Ascending aorta (tissue), 2 donors: ENCODE measurements at regions not wholly inside any gene's neighbourhood (a gene's known extent, or its start where the extent isn't known, plus 50 kb on each side); places are given as distances from the start of the nearest gene placed in this dataset.

Experiments used
- DNase-seq, 2 donors: peaks; one replicate each; pipeline ENCODE4 v3.0.0-alpha.2; 2019; ENCODE audit warnings: low spot score in 2 of 2
- H3K27ac ChIP-seq, 2 donors: fragments of 200-600 bp; sonication (generic); one replicate each; pipeline ENCODE4 v1.5.1; 2016 to 2017; ENCODE audit warnings: mild to moderate bottlenecking in 1 of 2
- H3K27me3 ChIP-seq: fragments of 200-600 bp; sonication (generic); one replicate; pipeline ENCODE4 v1.5.1; 2017
- H3K36me3 ChIP-seq, 2 donors: fragments of 200-600 bp; sonication (generic); one replicate each; pipeline ENCODE4 v1.5.1; 2016
- H3K4me1 ChIP-seq, 2 donors: fragments of 200-600 bp; sonication (generic); one replicate each; pipeline ENCODE4 v1.5.1; 2016 to 2017; ENCODE audit warnings: mild to moderate bottlenecking in 1 of 2
- H3K4me3 ChIP-seq, 2 donors: fragments of 200-600 bp; sonication (generic); one replicate each; pipeline ENCODE4 v1.5.1; 2016 to 2017; ENCODE audit warnings: mild to moderate bottlenecking in 1 of 2
- H3K9me3 ChIP-seq, 2 donors: fragments of 200-600 bp; sonication (generic); one replicate each; pipeline ENCODE4 v1.5.1; 2016
- intact Hi-C: fragments of 100-400 bp; cut with DNase I; formaldehyde crosslinking; loops from one replicate; pipeline ENCODE4 v1.15.1; 2023
- TF ChIP-seq, protein P1 (sequence below), 3 experiments: fragments of 200-600 bp in 2 of 3; fragments of 450-650 bp in 1 of 3; sonication (generic) in 2 of 3; IDR thresholded peaks; one replicate each; pipeline ENCODE4 v1.5.1; 2016 to 2019; ENCODE audit warnings: antibody characterized with exemption in 3 of 3, mild to moderate bottlenecking in 1 of 3, moderate library complexity in 1 of 3

DNA sequence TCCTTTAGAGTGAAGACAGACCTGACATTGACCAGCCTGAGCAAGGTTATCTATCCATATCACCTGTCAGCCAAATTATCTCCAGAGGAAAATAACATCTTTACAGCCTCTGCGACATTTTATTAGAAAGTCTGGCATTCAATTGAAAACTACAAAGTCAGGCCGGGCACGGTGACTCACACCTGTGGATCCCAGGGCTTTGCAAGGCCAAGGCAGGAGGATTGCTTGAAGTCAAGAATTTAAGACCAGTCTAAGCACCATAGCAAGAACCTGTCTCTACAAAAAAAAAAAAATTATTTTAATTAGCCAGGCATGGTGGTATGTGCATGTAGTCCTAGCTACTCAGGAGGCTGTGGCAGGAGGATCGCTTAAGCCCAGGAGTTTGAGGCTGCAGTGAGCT lies 141.6 kb downstream of the RCN1 start:
- H3K27me3 ChIP-seq, result no peaks in the 10 kb centered on the region
- no peak for DNase-seq
- H3K36me3 ChIP-seq, result no peaks in the 10 kb centered on the region
- TF ChIP-seq, protein P1, sequence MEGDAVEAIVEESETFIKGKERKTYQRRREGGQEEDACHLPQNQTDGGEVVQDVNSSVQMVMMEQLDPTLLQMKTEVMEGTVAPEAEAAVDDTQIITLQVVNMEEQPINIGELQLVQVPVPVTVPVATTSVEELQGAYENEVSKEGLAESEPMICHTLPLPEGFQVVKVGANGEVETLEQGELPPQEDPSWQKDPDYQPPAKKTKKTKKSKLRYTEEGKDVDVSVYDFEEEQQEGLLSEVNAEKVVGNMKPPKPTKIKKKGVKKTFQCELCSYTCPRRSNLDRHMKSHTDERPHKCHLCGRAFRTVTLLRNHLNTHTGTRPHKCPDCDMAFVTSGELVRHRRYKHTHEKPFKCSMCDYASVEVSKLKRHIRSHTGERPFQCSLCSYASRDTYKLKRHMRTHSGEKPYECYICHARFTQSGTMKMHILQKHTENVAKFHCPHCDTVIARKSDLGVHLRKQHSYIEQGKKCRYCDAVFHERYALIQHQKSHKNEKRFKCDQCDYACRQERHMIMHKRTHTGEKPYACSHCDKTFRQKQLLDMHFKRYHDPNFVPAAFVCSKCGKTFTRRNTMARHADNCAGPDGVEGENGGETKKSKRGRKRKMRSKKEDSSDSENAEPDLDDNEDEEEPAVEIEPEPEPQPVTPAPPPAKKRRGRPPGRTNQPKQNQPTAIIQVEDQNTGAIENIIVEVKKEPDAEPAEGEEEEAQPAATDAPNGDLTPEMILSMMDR (IDR thresholded peaks at IDR 0.05), result no peak
- no peak overlapping the region for H3K27ac ChIP-seq
- intact Hi-C loops, result no loop called here
- H3K4me3 ChIP-seq, result no peak overlapping the region
- H3K4me1 ChIP-seq, result no peaks in the 10 kb centered on the region
- H3K9me3 ChIP-seq, result no peaks in the 10 kb centered on the region

DNA sequence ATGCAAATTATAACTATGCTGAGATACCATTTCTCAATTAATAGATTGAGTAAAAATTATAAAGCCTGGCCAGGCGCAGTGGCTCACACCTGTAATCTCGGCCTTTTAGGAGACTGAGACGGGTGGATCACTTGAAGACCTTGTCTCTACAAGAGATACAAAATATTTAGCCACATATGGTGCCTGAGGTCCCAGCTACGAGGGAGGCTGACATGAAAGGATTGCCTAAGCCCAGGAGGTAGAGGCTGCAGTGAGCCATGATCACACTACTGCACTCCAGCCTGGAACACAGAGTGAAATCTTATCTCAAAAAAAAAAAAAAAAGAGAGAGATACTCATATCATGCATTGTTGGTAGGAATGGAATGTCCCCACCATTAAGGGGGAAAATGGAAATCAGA lies 142.4 kb downstream of the RCN1 start:
- intact Hi-C loops, result no loop called here
- DNase-seq, result no peak
- no peaks in the 10 kb centered on the region for H3K36me3 ChIP-seq
- H3K4me3 ChIP-seq, result no peak overlapping the region
- no peak overlapping the region for H3K27ac ChIP-seq
- TF ChIP-seq, protein P1 (IDR thresholded peaks at IDR 0.05), result no peak
- no peaks in the 10 kb centered on the region for H3K27me3 ChIP-seq
- no peaks in the 10 kb centered on the region for H3K9me3 ChIP-seq
- no peaks in the 10 kb centered on the region for H3K4me1 ChIP-seq

DNA sequence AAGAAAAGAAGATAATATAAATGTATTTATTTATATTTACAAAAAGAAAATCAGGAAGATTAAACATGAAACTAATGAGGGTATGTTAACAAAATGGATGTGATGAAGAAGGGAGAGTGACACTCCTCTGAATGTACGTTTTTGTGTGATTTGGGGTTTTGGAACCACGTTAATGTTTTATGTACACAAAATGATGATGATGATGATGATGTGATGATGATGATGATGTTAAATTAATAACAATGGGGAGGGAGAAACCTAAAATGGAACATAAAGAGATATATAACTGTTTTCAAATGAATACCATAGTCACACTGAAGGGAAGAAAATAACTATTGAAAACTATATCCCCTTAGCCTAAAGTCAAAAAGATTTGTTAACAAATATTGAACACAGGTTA lies 143.1 kb downstream of the RCN1 start:
- Histone ChIP-seq H3K4me3 (no peak overlapping the region), H3K36me3 (no peaks in the 10 kb centered on the region), H3K27ac (no peak overlapping the region), H3K4me1 (no peaks in the 10 kb centered on the region), H3K27me3 (no peaks in the 10 kb centered on the region), H3K9me3 (no peaks in the 10 kb centered on the region)
- TF ChIP-seq, protein P1 (IDR thresholded peaks at IDR 0.05), result no peak
- intact Hi-C loops, result no loop called here
- DNase-seq, result no peak

DNA sequence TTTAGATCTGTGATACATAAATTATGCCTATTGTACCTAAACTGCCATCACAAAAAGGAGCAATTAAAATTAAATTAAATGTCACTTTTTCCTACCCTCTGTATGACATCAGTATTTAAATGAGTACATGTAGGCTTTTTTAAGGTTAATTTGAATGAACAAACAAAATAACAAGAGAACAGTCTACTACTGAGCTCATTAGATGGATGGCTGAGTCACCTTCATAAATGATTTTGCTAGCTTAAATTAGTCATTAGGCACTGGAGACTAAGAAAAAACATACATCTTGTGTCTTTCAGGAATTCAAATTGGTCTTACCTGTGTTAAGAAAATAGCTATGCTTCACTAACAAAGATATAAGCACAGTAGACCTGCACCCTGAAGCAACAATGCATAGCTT lies 153.6 kb downstream of the RCN1 start:
- TF ChIP-seq, protein P1 (IDR thresholded peaks at IDR 0.05), result no peak
- no peak for DNase-seq
- no peaks in the 10 kb centered on the region for H3K4me1 ChIP-seq
- no peaks in the 10 kb centered on the region for H3K9me3 ChIP-seq
- no peak overlapping the region for H3K27ac ChIP-seq
- intact Hi-C loops, result no loop called here
- no peaks in the 10 kb centered on the region for H3K27me3 ChIP-seq
- no peak overlapping the region for H3K4me3 ChIP-seq
- no peaks in the 10 kb centered on the region for H3K36me3 ChIP-seq

DNA sequence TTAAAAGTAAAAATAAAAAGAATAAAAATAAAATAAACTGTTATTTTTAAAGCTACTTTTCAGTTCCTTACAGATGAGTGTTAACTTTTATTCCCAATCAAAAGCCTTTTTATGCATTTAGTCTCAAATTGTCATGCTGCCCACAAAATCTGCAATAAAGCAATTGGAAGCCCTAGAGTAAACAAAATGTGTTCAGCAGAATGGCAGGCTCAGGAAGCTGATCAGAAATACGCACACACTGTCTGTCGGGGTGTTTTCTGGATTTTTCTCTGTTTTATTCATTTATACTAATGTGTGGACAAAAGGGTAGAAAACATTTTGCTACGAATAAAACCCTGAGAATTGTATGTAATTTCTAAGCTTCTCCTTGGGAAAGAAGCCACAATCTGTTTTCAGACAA lies 162.8 kb downstream of the RCN1 start:
- Histone ChIP-seq H3K36me3 (no peaks in the 10 kb centered on the region), H3K27ac (no peak overlapping the region), H3K9me3 (no peaks in the 10 kb centered on the region), H3K4me3 (no peak overlapping the region), H3K27me3 (no peaks in the 10 kb centered on the region), H3K4me1 (no peaks in the 10 kb centered on the region)
- TF ChIP-seq, protein P1 (IDR thresholded peaks at IDR 0.05), result no peak
- no peak for DNase-seq
- intact Hi-C loops, result no loop called here

DNA sequence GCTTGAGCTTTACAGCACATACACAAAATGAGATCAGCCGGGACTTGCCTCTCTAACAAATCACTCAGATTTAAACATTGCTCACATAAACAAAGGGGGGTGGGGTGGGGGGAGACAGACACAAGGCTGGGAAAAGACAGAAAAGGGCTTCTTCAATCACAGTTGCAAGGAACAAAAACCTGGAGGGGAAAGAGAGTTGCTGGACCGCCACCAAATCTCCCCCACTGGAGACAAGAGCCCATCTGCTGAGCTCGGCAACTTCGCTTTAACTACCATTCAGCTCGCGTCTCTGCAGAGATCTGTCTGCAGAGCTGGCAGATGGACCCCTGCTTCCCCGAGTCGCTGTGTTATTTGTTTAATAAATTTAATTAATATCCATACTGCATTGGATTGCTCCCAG lies 165.0 kb downstream of the RCN1 start:
- Histone ChIP-seq H3K27ac (no peak overlapping the region), H3K9me3 (no peaks in the 10 kb centered on the region), H3K4me3 (no peak overlapping the region), H3K4me1 (no peaks in the 10 kb centered on the region), H3K36me3 (no peaks in the 10 kb centered on the region), H3K27me3 (no peaks in the 10 kb centered on the region)
- intact Hi-C loops, result no loop called here
- TF ChIP-seq, protein P1 (IDR thresholded peaks at IDR 0.05), result no peak
- no peak for DNase-seq
